ENCODE measurements at regions not wholly inside any gene's neighbourhood (a gene's known extent, or its start where the extent isn't known, plus 50 kb on each side); places are given as distances from the start of the nearest gene placed in this dataset.

DNA sequence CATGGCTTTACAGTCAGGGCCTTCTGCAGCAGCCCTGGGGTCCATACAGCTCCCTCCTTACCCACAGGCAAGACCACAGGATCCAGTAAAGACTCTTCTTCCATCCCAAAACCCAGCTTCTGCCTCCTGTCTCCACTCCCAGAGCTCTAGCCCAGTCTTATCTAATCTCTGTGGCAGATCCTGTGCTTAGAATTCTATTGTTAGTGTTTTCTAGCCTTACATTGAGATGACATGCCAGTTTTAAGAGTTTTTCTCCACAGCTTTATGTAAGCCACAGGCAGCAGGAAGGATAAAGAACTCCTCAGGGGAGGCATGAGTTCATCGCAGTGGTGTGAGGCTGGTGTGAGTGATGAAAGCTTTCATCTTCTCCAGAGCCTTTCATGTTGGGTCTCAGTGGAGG is 129.1 kb downstream of the RCHY1 start:
- TF ChIP-seq, protein P1, sequence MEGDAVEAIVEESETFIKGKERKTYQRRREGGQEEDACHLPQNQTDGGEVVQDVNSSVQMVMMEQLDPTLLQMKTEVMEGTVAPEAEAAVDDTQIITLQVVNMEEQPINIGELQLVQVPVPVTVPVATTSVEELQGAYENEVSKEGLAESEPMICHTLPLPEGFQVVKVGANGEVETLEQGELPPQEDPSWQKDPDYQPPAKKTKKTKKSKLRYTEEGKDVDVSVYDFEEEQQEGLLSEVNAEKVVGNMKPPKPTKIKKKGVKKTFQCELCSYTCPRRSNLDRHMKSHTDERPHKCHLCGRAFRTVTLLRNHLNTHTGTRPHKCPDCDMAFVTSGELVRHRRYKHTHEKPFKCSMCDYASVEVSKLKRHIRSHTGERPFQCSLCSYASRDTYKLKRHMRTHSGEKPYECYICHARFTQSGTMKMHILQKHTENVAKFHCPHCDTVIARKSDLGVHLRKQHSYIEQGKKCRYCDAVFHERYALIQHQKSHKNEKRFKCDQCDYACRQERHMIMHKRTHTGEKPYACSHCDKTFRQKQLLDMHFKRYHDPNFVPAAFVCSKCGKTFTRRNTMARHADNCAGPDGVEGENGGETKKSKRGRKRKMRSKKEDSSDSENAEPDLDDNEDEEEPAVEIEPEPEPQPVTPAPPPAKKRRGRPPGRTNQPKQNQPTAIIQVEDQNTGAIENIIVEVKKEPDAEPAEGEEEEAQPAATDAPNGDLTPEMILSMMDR (IDR thresholded peaks at IDR 0.05 in 8 of 11, conservative IDR thresholded peaks at IDR 0.05 in 3 of 11), result no peak
- TF ChIP-seq POLR2AphosphoS5 (IDR thresholded peaks at IDR 0.05) (no peak), POLR2A (IDR thresholded peaks at IDR 0.05) (no peak)
